IgD-negative memory B cell (primary cell): ENCODE measurements at regions not wholly inside any gene's neighbourhood (a gene's known extent, or its start where the extent isn't known, plus 50 kb on each side); places are given as distances from the start of the nearest gene placed in this dataset.
A peak's percentile ranks its signal among the peaks of the same experiment; 100 is the strongest.
"Not testable (repeated sequence)": the region's sequence is repeated elsewhere in the genome, so short reads cannot be mapped to it uniquely, and the experiment has no call there.

Experiments
- H3K27ac Mint-ChIP-seq, 3 donors: one replicate each; pipeline ENCODE4 v1.8.0; 2020 to 2022; ENCODE audit warnings: mild to moderate bottlenecking in 3 of 3, mixed read lengths in 3 of 3, moderate library complexity in 1 of 3
- H3K27me3 Mint-ChIP-seq: one replicate; pipeline ENCODE4 v1.8.0; 2021; ENCODE audit warnings: mixed read lengths
- H3K36me3 Mint-ChIP-seq: one replicate; pipeline ENCODE4 v1.8.0; 2020; ENCODE audit warnings: mild to moderate bottlenecking, mixed read lengths
- H3K4me1 Mint-ChIP-seq, 3 donors: one replicate each; pipeline ENCODE4 v1.8.0; 2020 to 2022; ENCODE audit warnings: mixed read lengths in 3 of 3, mild to moderate bottlenecking in 1 of 3
- H3K4me3 Mint-ChIP-seq, 4 donors: one replicate each; pipeline ENCODE4 v1.8.0; 2020 to 2022; ENCODE audit warnings: mild to moderate bottlenecking in 4 of 4, mixed read lengths in 4 of 4, moderate library complexity in 3 of 4
- H3K9me3 Mint-ChIP-seq, 3 donors: one replicate each; pipeline ENCODE4 v1.8.0; 2020 to 2021; ENCODE audit warnings: mixed read lengths in 3 of 3, mild to moderate bottlenecking in 1 of 3

- H3K27ac Mint-ChIP-seq = no peak overlapping the region
- peaks cover 0 to 1% (median 0%) of the 10 kb centered on the region in 3 donors for H3K9me3 Mint-ChIP-seq
- no peak overlapping the region for H3K4me3 Mint-ChIP-seq
- H3K4me1 Mint-ChIP-seq = peaks cover 3 to 4% (median 4%) of the 10 kb centered on the region in 3 donors
- no peaks in the 10 kb centered on the region for H3K36me3 Mint-ChIP-seq
- H3K27me3 Mint-ChIP-seq = peaks cover 11% of the 10 kb centered on the region
These were observed 543.3 kb upstream of the ID2 start for GRCh38 chr2:8138525-8138922.

GRCh38 chr2:8138923-8139667 is 542.8 kb upstream of the ID2 start:
- H3K27me3 Mint-ChIP-seq = peaks cover 11% of the 10 kb centered on the region
- H3K9me3 Mint-ChIP-seq = peaks cover 0 to 1% (median 0%) of the 10 kb centered on the region in 3 donors
- peak overlapping the region in 1 of 3 donors; percentile 55 for H3K27ac Mint-ChIP-seq
- no peak overlapping the region for H3K4me3 Mint-ChIP-seq
- H3K4me1 Mint-ChIP-seq = peaks cover 3 to 4% (median 4%) of the 10 kb centered on the region in 3 donors
- no peaks in the 10 kb centered on the region for H3K36me3 Mint-ChIP-seq

GRCh38 chr2:8139668-8140200 is 542.1 kb upstream of the ID2 start:
- H3K9me3 Mint-ChIP-seq = peaks cover 0 to 3% (median 0%) of the 10 kb centered on the region in 3 donors
- no peak overlapping the region for H3K4me3 Mint-ChIP-seq
- peaks cover 3 to 4% (median 4%) of the 10 kb centered on the region in 3 donors for H3K4me1 Mint-ChIP-seq
- H3K27me3 Mint-ChIP-seq = peaks cover 11% of the 10 kb centered on the region
- H3K36me3 Mint-ChIP-seq = no peaks in the 10 kb centered on the region
- peak overlapping the region in 1 of 3 donors; percentile 55 for H3K27ac Mint-ChIP-seq

- peaks cover 0 to 4% (median 0%) of the 10 kb centered on the region in 3 donors for H3K9me3 Mint-ChIP-seq
- H3K4me3 Mint-ChIP-seq = no peak overlapping the region
- H3K27ac Mint-ChIP-seq = no peak overlapping the region
- H3K36me3 Mint-ChIP-seq = no peaks in the 10 kb centered on the region
- peaks cover 5% of the 10 kb centered on the region for H3K27me3 Mint-ChIP-seq
- H3K4me1 Mint-ChIP-seq = peaks cover 0 to 2% (median 0%) of the 10 kb centered on the region in 3 donors
These were observed 540.7 kb upstream of the ID2 start for GRCh38 chr2:8141079-8141707.

- peaks cover 5% of the 10 kb centered on the region for H3K27me3 Mint-ChIP-seq
- H3K27ac Mint-ChIP-seq = no peak overlapping the region
- H3K4me1 Mint-ChIP-seq = peaks cover 3 to 7% (median 4%) of the 10 kb centered on the region in 3 donors
These were observed 540.1 kb upstream of the ID2 start for GRCh38 chr2:8141780-8142179.

GRCh38 chr2:8142461-8142860 is 539.4 kb upstream of the ID2 start:
- Mint-ChIP-seq H3K27me3 (peaks cover 5% of the 10 kb centered on the region), H3K36me3 (no peaks in the 10 kb centered on the region), H3K9me3 (peaks cover 0 to 4% (median 0%) of the 10 kb centered on the region in 3 donors), H3K4me3 (no peak overlapping the region), H3K27ac (no peak overlapping the region), H3K4me1 (peaks cover 4 to 8% (median 5%) of the 10 kb centered on the region in 3 donors)

More at GRCh38 chr2:8141780-8142179, 540.1 kb upstream of the ID2 start:
- H3K9me3 Mint-ChIP-seq = peaks cover 0 to 4% (median 0%) of the 10 kb centered on the region in 3 donors
- H3K36me3 Mint-ChIP-seq = no peaks in the 10 kb centered on the region
- H3K4me3 Mint-ChIP-seq = no peak overlapping the region

- Mint-ChIP-seq H3K36me3 (no peaks in the 10 kb centered on the region), H3K27ac (no peak overlapping the region), H3K4me1 (peaks cover 4 to 8% (median 5%) of the 10 kb centered on the region in 3 donors)
These were observed 537.7 kb upstream of the ID2 start for GRCh38 chr2:8144131-8144631.

GRCh38 chr2:8144785-8145184 is 537.1 kb upstream of the ID2 start:
- H3K27ac Mint-ChIP-seq = no peak overlapping the region
- H3K27me3 Mint-ChIP-seq = peaks cover 8% of the 10 kb centered on the region
- no peaks in the 10 kb centered on the region for H3K36me3 Mint-ChIP-seq
- H3K4me1 Mint-ChIP-seq = peaks cover 4 to 8% (median 5%) of the 10 kb centered on the region in 3 donors
- H3K4me3 Mint-ChIP-seq = no peak overlapping the region
- peaks cover 0 to 4% (median 0%) of the 10 kb centered on the region in 3 donors for H3K9me3 Mint-ChIP-seq

More at GRCh38 chr2:8144131-8144631, 537.7 kb upstream of the ID2 start:
- Mint-ChIP-seq H3K4me3 (no peak overlapping the region), H3K27me3 (peaks cover 5% of the 10 kb centered on the region), H3K9me3 (peaks cover 0 to 4% (median 0%) of the 10 kb centered on the region in 3 donors)

- H3K4me1 Mint-ChIP-seq, H3K27ac Mint-ChIP-seq, H3K36me3 Mint-ChIP-seq, H3K9me3 Mint-ChIP-seq, H3K4me3 Mint-ChIP-seq: not testable (repeated sequence)
- H3K27me3 Mint-ChIP-seq = peaks cover 11% of the 10 kb centered on the region
These were observed 536.5 kb upstream of the ID2 start for GRCh38 chr2:8145375-8145774.

GRCh38 chr2:8146132-8147005 is 535.5 kb upstream of the ID2 start:
- no peak overlapping the region for H3K27ac Mint-ChIP-seq
- no peaks in the 10 kb centered on the region for H3K36me3 Mint-ChIP-seq
- peaks cover 4 to 8% (median 5%) of the 10 kb centered on the region in 3 donors for H3K4me1 Mint-ChIP-seq

GRCh38 chr2:8148260-8149006 is 533.4 kb upstream of the ID2 start:
- no peak overlapping the region for H3K27ac Mint-ChIP-seq
- peaks cover 17% of the 10 kb centered on the region for H3K27me3 Mint-ChIP-seq
- H3K4me3 Mint-ChIP-seq = no peak overlapping the region
- peaks cover 0 to 2% (median 0%) of the 10 kb centered on the region in 3 donors for H3K9me3 Mint-ChIP-seq
- H3K4me1 Mint-ChIP-seq = peaks cover 7 to 19% (median 18%) of the 10 kb centered on the region in 3 donors
- no peaks in the 10 kb centered on the region for H3K36me3 Mint-ChIP-seq

More at GRCh38 chr2:8146132-8147005, 535.5 kb upstream of the ID2 start:
- H3K27me3 Mint-ChIP-seq = peaks cover 16% of the 10 kb centered on the region
- peak overlapping the region in 1 of 4 donors; percentile 19 for H3K4me3 Mint-ChIP-seq
- H3K9me3 Mint-ChIP-seq = peaks cover 0 to 2% (median 0%) of the 10 kb centered on the region in 3 donors

GRCh38 chr2:8149007-8149405 is 532.9 kb upstream of the ID2 start:
- Mint-ChIP-seq H3K4me3 (no peak overlapping the region), H3K27ac (no peak overlapping the region), H3K4me1 (peaks cover 8 to 24% (median 21%) of the 10 kb centered on the region in 3 donors), H3K36me3 (no peaks in the 10 kb centered on the region), H3K9me3 (peaks cover 0 to 2% (median 0%) of the 10 kb centered on the region in 3 donors), H3K27me3 (peaks cover 19% of the 10 kb centered on the region)

GRCh38 chr2:8149985-8150539 is 531.8 kb upstream of the ID2 start:
- Mint-ChIP-seq H3K4me3 (no peak overlapping the region), H3K27ac (no peak overlapping the region), H3K36me3 (no peaks in the 10 kb centered on the region), H3K9me3 (no peaks in the 10 kb centered on the region), H3K27me3 (peaks cover 25% of the 10 kb centered on the region), H3K4me1 (peaks cover 12 to 24% (median 21%) of the 10 kb centered on the region in 3 donors)
